Fibroblast of peridontal ligament (primary cell): ENCODE measurements at regions not wholly inside any gene's neighbourhood (a gene's known extent, or its start where the extent isn't known, plus 50 kb on each side); places are given as distances from the start of the nearest gene placed in this dataset.

Experiments used
- DNase-seq: peaks from one replicate; pipeline ENCODE4 v3.0.0-alpha.2; 2010; ENCODE audit errors: extremely low read depth

DNA sequence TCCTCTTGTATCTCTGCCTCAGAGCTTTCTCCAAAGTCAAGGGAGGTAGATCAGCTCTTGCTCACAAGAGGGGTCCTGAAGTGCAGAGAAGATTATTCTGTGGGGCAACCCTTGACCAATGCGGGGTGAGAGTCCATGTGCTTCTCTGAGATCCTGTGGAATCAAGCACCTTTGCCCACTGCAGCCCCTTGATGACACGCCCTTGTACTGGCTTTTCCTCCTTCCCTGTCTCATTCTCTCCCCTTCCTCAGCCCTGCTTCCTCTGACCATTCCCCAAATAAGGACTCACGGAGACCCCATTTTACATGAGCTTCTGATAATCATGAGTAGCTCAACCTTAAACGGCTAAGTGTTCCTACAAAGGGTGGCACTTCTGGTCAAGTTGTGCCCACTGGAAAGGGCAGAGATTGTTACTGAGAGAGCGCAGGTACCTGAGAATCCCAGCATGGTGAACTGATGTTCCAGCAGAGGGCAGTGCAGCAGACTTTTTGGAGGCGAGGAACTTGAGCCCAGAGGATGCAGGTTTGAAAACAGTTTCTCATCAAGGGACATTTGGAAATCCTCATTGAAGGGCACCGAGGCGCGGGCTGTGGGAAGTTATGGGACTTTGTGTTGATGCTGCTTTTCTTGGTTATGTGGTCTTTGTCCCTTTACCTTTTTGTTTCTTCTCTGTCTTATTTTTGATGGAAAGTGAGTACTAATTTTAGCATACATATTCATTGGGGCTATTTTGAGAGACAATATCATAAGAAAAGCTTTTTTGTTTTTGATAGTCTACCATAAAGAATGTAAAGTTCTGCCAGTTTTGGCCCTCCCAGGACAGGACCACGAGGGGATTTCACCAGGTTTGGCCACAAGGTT is 201.3 kb downstream of the RBM46 start:
- DNase-seq: peak; percentile 66

- no peak for DNase-seq
Observed at GRCh38 chr4:154983714-154984113, 202.6 kb downstream of the RBM46 start.

DNA sequence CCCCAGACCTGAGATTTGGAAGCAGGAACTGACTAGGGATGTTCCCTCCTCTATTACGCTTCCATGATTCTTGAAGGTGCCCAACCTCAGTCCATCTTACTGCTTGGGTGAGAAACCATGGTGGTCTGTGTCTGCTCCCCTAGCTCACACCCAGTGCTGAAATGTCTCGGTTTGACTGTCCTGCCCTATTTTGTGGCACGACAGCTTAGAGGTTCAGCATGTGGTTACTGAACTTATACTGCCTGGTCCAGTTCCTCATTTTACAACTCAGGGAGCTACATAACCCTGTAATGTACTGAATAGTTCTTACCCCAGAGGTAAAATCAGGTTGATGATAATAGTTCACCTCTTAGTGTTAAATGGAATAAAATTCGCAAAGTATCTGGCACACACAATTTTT is 203.1 kb downstream of the RBM46 start:
- DNase-seq: no peak

DNA sequence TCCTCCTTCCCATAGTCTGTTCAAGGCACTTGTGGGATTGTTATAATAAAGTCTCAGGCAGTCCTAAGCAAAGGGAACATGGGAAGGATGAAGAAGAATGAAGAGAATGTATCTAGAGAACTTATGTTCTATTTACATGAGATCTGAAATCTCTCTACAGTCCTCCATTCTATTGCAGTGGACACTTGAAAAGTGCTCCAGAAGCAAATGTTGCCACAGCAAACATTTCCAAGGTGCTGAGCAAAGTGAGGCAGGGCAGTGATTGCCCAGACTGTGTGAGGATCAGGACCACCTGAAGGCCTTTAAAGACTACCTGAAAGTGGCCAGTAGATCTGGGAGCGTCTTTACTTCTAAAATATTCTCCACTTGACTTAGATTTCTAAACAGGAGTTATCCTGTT is 203.5 kb downstream of the RBM46 start:
- DNase-seq: no peak

DNA sequence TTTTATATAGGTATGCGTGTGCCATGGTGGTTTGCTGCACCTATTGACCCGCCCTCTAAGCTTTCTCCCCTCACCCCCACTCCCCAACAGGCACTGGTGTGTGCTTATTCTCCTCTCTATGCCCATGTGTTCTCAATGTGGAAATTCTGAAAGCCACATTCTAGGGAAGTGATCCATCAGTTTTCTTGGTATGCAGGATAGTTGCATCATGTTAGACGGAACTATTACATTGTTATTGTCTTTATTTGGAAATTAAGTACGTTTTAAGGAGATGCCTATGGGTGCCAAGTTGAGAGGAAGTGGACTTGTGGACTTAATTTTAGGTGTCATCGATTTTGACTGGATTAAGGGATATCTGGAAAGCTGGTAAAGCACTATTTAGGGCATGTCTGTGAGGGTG is 204.6 kb downstream of the RBM46 start:
- DNase-seq: peak; percentile 37

DNA sequence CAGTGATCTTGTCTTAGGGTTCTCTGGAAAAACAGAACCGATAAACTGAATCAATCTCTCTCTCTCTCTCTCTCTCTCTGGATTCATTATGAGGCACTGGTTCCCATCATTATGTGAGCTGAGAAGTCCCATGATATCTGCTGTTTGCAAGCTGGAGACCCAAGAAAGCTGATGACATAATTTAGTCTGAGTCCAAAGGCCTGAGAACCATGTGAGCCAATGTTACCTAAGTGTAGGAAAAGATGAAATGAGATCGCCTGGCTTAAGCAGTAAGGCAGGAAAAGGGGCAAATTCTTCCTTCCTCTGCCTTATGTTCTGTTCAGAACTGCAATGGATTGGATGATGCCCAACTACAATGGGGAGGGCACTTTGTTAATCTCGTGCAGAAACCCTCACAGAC is 207.4 kb downstream of the RBM46 start:
- no peak for DNase-seq

DNA sequence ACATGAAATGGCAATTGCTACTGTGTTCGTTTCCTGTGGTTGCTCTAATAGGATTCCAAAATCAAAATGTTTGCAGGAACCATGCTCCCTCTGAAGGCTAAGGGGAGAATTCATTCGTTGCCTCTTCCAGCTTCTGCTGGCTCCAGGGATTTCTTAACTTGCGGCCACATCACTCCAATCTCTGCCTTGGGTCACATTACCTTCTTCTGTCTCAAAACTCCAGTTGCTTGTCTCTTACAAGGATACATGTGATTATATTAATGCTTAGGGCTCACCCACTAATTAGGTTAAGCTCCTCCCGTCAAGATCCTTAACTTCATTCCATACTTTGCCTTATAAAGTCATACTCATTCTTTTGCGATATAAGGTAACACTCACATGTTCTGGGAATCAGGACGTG is 208.4 kb downstream of the RBM46 start:
- peak; percentile 26 for DNase-seq

- DNase-seq: peak; percentile 50
Observed at GRCh38 chr4:154997866-154998265, 210.6 kb upstream of the NPY2R start.

DNA sequence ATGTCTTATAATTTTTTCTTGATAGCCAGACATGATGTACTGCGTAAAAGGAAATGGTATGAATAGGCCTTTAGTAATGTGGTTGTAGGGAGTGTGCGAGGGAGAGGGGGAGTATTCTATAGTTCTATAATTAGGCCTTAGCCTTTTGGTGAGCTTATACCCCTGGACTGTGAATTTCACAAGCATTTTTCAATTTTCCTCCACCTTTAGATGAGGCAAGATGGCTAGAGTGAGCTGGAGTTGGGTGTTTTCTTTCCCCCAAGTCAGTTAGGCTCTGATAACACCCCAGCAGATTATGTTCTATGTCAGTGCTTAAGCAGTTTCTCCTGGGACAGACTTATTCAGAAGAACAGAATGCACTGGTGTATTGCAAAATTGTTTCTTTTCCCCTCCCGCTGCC is 210.2 kb upstream of the NPY2R start:
- peak; percentile 69 for DNase-seq

GRCh38 chr4:154998773-154999172 is 209.7 kb upstream of the NPY2R start:
- DNase-seq: no peak

DNA sequence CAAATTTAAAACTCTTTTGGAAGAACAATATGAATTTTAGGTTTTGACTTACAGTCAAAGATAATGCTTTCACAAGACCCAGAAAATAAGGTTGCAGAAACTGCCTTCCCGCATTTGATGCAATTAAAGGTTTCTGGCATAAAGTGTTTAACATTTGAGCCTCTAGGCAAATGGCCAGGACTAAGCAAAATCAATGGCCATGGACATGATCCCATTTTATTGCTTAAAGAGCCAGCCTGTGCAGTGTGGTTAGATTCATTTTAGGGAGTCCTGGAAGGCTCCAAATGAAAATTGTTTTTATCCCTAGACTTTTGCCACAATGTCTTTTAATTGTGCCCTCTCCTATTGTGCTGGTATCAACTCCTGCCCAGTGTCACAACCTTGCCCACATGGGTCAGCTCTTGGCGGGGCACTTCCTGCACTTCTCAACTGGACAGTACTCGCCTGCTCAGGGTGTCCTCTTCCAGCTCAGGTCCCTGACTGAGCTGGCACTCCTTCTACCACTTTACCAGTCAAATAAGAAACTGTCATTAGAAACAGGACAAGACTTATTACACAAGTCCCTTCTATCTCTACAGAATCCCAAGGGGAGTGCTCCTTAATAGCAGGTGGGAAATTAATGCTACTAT is 208.4 kb upstream of the NPY2R start:
- peak; percentile 20 for DNase-seq

GRCh38 chr4:155001251-155001650 is 207.2 kb upstream of the NPY2R start:
- no peak for DNase-seq

DNA sequence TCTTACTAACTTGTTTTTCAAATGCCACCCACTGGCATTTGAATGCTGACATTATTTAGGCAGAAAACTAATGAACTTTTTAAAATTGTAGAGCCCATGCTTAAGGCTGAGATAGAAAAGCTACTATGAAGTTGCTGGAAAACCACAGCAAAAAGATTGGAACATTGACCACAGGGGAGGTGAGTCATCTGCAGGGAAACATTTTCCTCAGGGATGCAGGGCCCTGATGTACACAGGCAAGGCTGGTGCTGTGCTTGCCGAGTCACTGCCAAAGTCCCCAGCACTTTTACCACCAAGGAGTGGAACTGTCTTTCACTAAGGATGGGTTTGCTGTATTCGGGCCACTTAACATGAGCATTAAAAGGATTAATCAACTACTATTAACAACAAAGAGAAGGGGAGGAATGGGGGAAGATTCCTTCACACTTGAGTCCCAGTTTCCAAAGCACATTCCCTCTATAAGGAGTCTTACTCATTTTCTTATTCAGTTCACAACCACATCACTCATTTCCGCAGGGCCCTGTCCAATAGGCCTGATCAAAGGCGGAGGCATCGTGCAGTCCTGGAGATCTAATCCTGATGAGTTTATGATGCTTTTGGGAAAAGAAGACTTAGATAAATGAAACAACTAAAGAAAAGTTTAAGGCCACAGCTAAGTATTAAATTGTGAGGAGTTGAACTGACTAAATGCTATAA is 202.9 kb upstream of the NPY2R start:
- DNase-seq: peak; percentile 63

DNA sequence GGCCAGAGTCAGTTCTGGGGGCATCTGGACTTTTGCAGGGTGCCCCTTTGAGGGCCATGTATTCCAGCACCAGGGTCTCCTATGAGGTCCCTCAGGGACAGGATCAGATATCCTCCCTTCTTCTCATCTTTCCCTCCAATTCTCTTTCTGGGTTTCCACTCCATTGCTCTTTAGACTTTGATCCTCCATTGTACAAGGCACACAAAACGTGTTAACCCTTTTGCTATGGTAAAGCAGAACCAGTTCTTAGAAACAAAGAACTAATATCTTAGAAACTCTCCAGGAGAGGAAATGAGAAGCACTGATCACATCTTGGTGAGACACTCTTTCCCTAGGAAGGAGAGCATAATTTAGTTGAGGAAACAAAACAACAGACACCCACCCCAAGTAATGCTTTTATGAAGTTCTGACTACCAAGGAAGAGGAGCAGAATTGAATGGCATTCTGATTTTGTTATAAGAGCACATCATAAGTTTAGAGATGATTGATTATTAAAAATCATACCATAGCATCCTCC is 200.7 kb upstream of the NPY2R start:
- peak; percentile 21 for DNase-seq

- no peak for DNase-seq
Observed at GRCh38 chr4:155008389-155008788, 200.0 kb upstream of the NPY2R start.

GRCh38 chr4:155009288-155009687 is 199.1 kb upstream of the NPY2R start:
- no peak for DNase-seq

DNA sequence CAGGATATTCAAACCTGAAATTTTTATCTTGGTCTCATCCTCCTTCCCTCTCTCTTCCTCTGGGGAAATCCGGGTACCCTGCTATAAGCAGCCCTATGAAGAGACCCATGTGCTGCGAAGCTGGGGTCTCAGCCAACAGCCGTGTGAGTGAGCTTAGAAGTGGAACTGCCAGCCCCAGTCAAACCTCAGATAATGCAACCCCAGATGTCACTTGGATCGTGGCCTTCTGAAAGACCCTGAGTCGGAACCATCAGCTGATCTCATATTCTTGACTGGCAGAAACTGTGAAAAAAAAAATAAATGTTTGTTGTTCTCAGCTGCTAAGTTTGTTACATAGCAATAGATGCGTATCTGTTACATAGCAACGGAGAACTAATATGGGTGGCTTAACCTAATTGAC is 198.1 kb upstream of the NPY2R start:
- no peak for DNase-seq

DNA sequence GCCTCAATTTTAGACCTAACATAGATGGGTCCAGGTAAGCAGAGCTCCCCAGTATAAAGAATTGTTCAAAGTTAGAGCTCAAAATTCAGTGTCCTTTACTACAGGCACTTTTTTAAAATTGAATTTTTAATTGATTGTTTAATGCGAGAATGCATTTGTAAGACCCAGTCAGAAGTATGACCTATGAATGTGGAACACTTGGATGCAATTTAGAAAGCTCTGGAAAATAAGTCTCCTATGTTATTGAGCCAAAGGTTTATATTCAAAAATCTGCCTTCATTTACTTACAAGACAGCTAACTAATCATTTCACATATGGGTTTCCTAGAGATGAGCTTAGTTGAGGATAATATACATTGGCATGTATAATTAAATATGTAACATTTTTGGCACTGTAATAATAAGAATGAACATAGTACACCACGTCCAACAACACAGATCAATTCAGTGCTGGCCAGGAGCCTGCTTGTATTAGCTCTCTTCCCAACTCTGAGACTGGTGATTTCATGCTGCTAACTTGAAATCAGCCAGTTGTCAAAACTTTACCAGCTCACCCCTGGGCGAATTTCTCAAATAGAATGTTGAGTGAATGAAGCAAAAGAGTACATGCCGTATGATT is 197.2 kb upstream of the NPY2R start:
- DNase-seq: no peak

DNA sequence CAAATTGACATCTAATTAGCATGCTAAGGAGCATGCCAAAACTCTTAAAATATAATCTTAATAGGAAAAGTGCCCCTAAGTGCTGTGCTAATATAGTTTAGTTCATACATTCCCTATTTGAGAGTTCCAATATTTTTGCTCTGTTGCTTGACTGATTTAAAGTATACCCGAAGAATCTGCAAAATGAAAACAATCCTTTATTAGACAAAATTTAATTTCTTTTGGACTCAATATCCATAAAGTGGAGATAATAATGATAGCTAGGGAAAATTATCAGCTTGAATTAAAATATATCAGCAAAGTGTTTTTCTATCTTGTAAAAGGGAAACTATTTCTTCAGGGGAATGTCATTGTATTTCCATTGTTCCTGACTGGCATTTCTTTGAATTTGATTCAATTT is 196.0 kb upstream of the NPY2R start:
- no peak for DNase-seq

- peak; percentile 31 for DNase-seq
Observed at GRCh38 chr4:155017426-155017825, 191.0 kb upstream of the NPY2R start.

DNA sequence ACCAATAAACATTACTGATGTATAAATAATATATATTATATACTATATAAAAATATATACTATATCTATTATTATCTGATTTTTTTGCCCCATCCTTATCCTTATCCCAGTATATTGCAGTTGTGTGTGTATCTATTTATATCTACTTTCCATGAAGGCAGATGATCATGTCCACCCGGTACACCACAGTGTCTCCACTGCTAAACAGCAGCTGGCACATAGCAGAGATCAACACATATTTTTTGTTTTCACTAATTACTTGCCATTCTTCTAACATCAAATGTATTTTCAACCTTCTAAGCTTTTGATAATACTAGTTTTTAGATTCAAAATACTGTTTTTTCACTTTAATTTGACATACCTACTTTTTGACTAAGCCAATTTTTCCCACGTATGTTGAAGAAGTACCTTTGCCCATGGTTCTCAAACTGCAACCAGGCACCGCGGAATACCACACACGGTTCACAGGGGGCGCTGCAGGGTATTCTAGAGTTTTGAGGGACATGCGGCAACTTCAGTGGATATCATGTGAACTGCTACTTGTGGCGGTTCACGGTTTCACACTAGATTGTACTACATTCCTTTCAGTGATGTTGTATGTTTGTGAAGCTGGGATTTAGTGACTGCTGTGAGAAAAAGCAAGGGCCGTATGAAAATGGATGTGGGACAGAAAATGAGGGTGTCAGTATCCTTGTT is 182.5 kb upstream of the NPY2R start:
- DNase-seq: peak; percentile 38

GRCh38 chr4:155026715-155027114 is 181.7 kb upstream of the NPY2R start:
- DNase-seq: no peak
